Adrenal gland (tissue), 5 donors: ENCODE measurements at regions not wholly inside any gene's neighbourhood (a gene's known extent, or its start where the extent isn't known, plus 50 kb on each side); places are given as distances from the start of the nearest gene placed in this dataset.

Experiments
- POLR2A ChIP-seq, 2 donors: fragments of 450-650 bp; IDR thresholded peaks; one replicate each; pipeline ENCODE4 v1.6.1; 2017; ENCODE audit warnings: antibody characterized with exemption in 2 of 2, mild to moderate bottlenecking in 2 of 2, moderate library complexity in 1 of 2
- TF ChIP-seq, protein P1 (sequence below), 6 experiments: fragments of 450-650 bp in 4 of 6; fragments of 200-600 bp in 2 of 6; sonication (generic) in 1 of 6; IDR thresholded peaks; 1 replicate in 5 of 6; 2 replicates in 1 of 6; pipeline versions ENCODE4 v1.5.1 to v1.8.0; 2016 to 2021; ENCODE audit warnings: antibody characterized with exemption in 6 of 6, mild to moderate bottlenecking in 2 of 6, moderate library complexity in 1 of 6
- donor health status: DM: no; HTN: no; CAD: no.

DNA sequence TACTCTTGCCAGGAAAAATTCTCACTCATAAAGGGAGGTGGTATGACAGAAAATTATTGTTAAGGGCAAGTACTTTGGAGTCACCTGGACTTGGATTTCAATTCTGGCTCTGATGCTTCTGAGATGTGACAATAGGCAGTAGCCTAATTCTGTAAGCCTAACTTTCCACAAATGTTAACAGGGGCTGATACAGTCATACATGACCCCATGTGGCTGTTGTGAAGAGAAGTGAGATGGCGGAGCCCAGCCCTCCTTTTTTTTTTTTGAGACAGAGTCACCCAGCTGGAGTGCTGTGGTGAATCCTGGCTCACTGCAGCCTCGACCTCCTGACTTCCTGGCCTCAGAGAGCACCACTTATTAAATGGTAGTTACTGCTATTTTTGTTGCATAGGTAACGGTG is 54.4 kb upstream of the IRF2 start:
- TF ChIP-seq, protein P1, sequence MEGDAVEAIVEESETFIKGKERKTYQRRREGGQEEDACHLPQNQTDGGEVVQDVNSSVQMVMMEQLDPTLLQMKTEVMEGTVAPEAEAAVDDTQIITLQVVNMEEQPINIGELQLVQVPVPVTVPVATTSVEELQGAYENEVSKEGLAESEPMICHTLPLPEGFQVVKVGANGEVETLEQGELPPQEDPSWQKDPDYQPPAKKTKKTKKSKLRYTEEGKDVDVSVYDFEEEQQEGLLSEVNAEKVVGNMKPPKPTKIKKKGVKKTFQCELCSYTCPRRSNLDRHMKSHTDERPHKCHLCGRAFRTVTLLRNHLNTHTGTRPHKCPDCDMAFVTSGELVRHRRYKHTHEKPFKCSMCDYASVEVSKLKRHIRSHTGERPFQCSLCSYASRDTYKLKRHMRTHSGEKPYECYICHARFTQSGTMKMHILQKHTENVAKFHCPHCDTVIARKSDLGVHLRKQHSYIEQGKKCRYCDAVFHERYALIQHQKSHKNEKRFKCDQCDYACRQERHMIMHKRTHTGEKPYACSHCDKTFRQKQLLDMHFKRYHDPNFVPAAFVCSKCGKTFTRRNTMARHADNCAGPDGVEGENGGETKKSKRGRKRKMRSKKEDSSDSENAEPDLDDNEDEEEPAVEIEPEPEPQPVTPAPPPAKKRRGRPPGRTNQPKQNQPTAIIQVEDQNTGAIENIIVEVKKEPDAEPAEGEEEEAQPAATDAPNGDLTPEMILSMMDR (IDR thresholded peaks at IDR 0.05), result no peak
- no peak for TF ChIP-seq POLR2A (IDR thresholded peaks at IDR 0.05)
